ENCODE measurements at regions not wholly inside any gene's neighbourhood (a gene's known extent, or its start where the extent isn't known, plus 50 kb on each side); places are given as distances from the start of the nearest gene placed in this dataset.

GRCh38 chr6:131383421-131384411 lies 189.3 kb upstream of the ARG1 start:
- no peak for DNase-seq

- DNase-seq: no peak
These were observed 185.2 kb upstream of the ARG1 start for GRCh38 chr6:131387562-131388447.

DNA sequence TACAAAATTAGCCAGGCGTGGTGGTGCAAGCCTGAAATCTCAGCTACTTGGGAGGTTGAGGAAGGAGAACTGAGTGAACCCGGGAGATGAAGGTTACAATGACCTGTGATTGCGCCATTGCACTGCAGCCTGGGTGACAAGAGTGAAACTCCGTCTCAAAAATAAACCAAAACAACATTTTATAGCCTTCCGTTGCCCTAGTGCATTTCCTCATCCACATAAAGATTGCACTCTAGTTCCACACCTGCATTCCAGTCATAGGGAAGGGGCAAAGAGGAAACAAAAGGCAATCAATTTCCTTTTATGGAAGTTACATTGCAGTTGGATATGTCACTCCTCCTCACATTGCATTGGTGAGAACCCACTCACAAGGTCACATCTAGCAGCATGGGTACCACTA lies 182.7 kb upstream of the ARG1 start:
- no peak for DNase-seq

GRCh38 chr6:131391116-131391515 lies 181.9 kb upstream of the ARG1 start:
- no peak for DNase-seq

DNA sequence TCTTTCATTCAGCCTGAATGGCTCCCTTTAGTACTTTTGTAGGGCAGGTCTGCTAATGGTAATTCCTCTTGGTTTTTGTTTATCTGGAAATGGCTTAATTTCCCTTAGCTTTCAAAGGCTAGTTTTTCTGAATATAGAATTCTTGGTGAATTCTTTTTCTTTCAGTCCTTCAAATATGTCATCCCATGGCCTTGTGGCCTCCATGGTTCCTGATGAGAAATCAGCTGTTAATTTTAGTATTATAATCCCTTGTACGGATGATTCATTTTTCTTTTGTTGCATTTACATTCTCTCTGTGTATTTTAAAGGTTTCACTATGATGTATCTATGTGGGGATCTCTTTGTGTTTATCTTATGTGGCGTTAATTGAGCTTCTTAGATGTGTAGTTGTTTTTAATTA lies 179.6 kb upstream of the ARG1 start:
- no peak for DNase-seq

DNA sequence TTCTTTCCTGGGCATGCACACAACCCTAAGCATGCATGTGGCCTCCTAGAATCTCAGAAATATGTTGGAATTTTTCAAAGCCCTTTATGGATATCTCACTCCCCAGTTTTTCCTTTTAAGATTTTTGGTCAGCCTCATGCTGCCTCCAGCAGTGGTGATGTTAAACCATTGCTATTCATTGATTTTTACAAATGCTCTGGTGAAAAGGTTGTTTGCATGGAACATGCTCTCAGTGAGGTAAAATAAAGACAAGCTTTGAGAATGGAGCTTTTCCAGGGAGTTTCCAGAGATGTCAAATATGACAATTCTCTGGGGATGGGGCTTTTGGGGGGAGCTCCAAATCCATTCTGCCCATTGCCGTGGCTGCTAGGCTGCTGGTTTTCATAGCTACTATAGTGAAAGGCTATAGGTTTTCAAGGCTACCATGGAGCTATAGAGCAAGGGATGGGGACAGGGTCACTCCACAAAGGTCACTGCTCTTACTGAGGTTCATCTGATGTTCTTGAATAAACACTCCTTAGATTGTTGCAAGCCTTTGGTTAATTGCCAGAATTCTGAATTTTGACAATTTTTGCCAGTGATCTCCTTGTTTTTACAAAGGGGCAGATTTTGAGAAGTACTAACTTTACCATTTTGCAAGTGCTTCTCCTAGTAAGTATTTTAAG lies 178.1 kb upstream of the ARG1 start:
- no peak for DNase-seq

GRCh38 chr6:131398176-131398575 lies 174.8 kb upstream of the ARG1 start:
- DNase-seq: no peak

DNA sequence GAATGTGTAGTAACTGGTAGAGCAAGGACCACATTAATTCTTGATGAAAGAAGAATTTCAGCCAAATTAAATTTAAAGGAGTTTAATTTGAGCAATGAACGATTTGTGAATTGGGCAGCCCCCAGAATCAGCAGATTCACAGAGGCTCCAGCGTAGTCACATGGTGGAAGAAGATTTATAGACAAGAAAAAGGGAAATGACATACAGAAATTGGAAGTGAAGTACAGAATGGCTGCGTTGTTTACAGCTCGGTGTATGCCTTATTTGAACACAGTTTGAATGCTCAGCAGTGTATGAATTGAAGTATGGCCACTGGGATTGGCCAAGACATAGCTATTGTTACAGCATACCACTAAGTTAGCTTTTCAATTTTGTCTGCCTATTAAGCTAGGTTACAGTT lies 173.6 kb upstream of the ARG1 start:
- no peak for DNase-seq

DNA sequence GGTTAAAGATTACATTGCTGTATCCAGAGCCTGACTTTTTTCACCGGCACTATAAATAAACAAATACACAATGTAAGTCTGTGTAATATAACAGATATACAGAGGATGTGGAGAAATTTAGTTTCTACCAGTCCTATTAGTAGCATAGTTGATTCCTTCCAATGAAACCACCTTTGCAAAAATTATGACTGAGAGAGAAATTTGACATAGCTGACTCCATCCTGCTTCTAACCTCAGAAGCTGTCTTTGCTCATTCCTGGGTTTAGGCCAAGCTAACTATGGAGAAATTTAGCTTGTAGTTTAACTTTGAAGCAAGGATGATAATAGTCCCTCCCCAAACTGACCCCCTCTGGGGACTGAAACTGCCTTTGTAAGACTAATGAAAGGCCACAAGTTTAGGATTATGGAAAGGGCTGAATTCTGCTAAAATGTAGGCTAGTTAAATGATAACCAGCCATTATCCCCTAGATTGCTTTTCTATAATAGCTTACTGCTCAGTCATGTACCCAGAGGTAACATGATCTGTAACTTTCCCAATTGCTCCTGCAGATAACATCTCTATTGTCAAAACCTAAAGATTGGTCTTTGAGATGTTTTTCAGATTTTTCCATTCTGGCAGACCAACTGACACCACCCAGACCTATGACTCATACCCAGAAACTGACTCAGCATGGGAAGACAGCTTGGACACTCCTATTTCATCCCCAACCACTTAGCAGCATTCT lies 172.8 kb upstream of the ARG1 start:
- DNase-seq: no peak

GRCh38 chr6:131400779-131401496 lies 172.1 kb upstream of the ARG1 start:
- DNase-seq: no peak

- DNase-seq: no peak
These were observed 164.2 kb upstream of the ARG1 start for GRCh38 chr6:131408811-131409210.

- DNase-seq: no peak
These were observed 162.2 kb upstream of the ARG1 start for GRCh38 chr6:131410785-131411184.

- DNase-seq: no peak
These were observed 159.8 kb upstream of the ARG1 start for GRCh38 chr6:131412960-131413830.

DNA sequence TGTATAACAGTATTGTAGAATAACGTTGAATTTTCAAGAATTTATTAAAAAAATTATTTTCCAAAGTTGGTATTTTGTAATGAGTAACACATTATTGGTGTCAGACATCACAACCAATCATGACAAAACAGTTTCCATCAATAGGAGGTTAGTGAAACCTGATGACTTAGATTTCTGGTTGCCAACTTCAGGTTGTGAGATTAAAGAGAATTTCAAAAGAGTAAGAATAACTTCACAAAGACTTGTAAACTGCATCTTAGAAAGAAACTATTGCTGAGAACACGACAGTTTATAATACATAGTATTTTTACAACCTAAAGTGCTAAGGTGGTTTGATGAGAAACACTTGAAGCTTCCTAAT lies 159.2 kb upstream of the ARG1 start:
- DNase-seq: no peak

DNA sequence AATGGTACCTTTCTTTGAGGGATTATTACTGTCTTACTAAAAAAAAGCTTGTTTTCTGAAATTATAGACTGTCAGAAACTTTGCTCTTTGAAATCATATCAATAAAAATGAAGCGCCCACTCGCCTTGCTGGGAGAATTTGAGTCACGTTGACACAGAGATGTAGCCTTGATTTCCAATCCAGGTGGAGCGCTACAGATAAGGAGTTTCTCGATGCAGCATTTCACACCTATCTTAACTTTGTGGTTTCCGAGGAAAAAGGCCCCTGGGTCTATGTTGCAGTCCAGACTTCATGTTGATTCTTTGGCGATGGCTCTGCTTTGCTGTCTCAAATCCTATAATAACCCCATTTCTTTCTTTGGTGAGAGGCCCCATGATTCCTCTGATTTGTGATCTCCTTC lies 158.1 kb upstream of the ARG1 start:
- no peak for DNase-seq

DNA sequence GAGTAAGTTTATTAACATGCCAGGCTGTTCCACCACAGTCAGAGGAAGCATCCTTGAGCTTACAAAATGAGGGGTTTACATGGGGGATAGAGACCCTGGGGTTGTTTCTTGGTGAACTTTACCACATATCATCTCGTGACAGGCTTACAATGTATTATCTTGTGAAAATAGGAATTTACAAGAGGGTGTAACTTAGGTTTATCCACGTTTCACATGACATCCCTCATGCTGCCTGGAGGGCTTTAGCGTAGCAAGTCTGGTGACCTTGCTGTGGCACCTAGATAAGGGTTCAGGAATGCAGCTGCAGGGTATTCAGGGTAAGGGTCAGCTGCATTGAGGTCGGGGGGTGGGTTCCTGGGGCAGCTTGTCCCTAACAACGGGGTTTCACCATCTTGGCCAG lies 154.6 kb upstream of the ARG1 start:
- DNase-seq: no peak

GRCh38 chr6:131419702-131420101 lies 153.3 kb upstream of the ARG1 start:
- no peak for DNase-seq

DNA sequence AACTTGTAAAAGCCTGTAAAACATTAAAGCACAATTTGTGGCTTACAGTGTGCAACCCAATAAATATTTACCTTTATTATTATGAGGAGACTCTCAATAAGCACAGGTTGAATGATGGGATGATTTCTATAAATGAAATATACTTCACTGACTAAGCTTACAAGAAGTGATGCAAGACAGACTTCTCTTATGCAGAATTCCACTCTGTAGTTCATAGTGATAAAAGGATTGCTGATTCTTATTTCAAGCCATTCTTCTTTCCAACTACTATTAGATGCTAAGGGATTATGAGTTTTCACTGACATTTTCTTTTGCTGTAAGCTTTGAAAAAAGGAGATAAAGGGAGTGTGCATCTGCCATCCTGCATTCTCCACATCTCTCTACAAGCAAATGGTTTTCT lies 149.0 kb upstream of the ARG1 start:
- no peak for DNase-seq

GRCh38 chr6:131424475-131424874 lies 148.6 kb upstream of the ARG1 start:
- DNase-seq: no peak

- no peak for DNase-seq
These were observed 145.5 kb upstream of the ARG1 start for GRCh38 chr6:131427434-131428058.
